Immature natural killer cell (primary cell): ENCODE measurements at regions not wholly inside any gene's neighbourhood (a gene's known extent, or its start where the extent isn't known, plus 50 kb on each side); places are given as distances from the start of the nearest gene placed in this dataset.

Experiments used
- DNase-seq, 3 donors: peaks; one replicate each; pipeline ENCODE4 v3.0.0; 2022; ENCODE audit warnings: mixed read lengths in 1 of 3
- H3K27ac Mint-ChIP-seq, 6 donors: one replicate each; pipeline ENCODE4 v1.8.0; 2020; ENCODE audit warnings: mixed read lengths in 6 of 6, mild to moderate bottlenecking in 5 of 6, inconsistent platforms in 4 of 6, moderate library complexity in 3 of 6
- H3K27me3 Mint-ChIP-seq, 3 donors: one replicate each; pipeline ENCODE4 v1.8.0; 2020 to 2021; ENCODE audit warnings: low read depth in 3 of 3, mild to moderate bottlenecking in 3 of 3, mixed read lengths in 3 of 3, moderate library complexity in 3 of 3, inconsistent platforms in 1 of 3
- H3K36me3 Mint-ChIP-seq, 3 donors: one replicate each; pipeline ENCODE4 v1.8.0; 2020; ENCODE audit warnings: mixed read lengths in 3 of 3, inconsistent platforms in 2 of 3, mild to moderate bottlenecking in 2 of 3
- H3K4me1 Mint-ChIP-seq, 2 donors: one replicate each; pipeline ENCODE4 v1.8.0; 2020; ENCODE audit warnings: inconsistent platforms in 2 of 2, mild to moderate bottlenecking in 2 of 2, mixed read lengths in 2 of 2, moderate library complexity in 1 of 2
- H3K4me3 Mint-ChIP-seq, 5 donors: one replicate each; pipeline ENCODE4 v1.8.0; 2020; ENCODE audit warnings: mild to moderate bottlenecking in 5 of 5, mixed read lengths in 5 of 5, inconsistent platforms in 3 of 5, moderate library complexity in 3 of 5
- H3K9me3 Mint-ChIP-seq, 6 donors: one replicate each; pipeline ENCODE4 v1.8.0; 2020; ENCODE audit warnings: mild to moderate bottlenecking in 6 of 6, mixed read lengths in 6 of 6, inconsistent platforms in 4 of 6, moderate library complexity in 3 of 6

GRCh38 chr3:176740906-176741663 is 456.2 kb downstream of the TBL1XR1 start:
- H3K4me1 Mint-ChIP-seq, result no peaks in the 10 kb centered on the region
- no peak for DNase-seq
- H3K36me3 Mint-ChIP-seq, result no peaks in the 10 kb centered on the region
- H3K9me3 Mint-ChIP-seq, result peaks cover 0 to 3% (median 0%) of the 10 kb centered on the region in 6 donors
- no peak overlapping the region for H3K4me3 Mint-ChIP-seq
- no peak overlapping the region for H3K27ac Mint-ChIP-seq
- peaks cover 0 to 1% (median 0%) of the 10 kb centered on the region in 3 donors for H3K27me3 Mint-ChIP-seq

DNA sequence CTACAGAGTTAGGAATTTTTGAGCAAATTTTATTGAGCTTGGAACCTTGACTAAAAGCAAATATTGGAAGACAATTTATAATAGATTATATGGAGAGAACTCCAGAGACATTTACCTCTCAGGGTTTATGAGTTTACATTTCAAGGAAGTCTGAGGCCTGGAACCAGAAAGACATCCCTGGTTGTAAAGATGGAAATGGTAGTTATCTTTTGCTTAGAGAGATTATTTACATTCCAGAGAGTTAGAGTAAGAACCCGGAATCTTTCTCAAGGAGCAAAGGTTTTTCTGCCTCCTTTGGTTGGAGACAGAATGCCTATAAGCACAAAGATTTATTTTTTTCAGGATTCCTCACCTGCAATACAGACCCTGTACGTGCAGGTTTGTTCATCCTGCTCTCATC is 458.1 kb downstream of the TBL1XR1 start:
- Mint-ChIP-seq H3K4me3 (no peak overlapping the region), H3K27me3 (peaks cover 0 to 1% (median 0%) of the 10 kb centered on the region in 3 donors), H3K9me3 (peaks cover 0 to 4% (median 1%) of the 10 kb centered on the region in 6 donors), H3K4me1 (no peaks in the 10 kb centered on the region), H3K36me3 (no peaks in the 10 kb centered on the region), H3K27ac (no peak overlapping the region)
- no peak for DNase-seq

DNA sequence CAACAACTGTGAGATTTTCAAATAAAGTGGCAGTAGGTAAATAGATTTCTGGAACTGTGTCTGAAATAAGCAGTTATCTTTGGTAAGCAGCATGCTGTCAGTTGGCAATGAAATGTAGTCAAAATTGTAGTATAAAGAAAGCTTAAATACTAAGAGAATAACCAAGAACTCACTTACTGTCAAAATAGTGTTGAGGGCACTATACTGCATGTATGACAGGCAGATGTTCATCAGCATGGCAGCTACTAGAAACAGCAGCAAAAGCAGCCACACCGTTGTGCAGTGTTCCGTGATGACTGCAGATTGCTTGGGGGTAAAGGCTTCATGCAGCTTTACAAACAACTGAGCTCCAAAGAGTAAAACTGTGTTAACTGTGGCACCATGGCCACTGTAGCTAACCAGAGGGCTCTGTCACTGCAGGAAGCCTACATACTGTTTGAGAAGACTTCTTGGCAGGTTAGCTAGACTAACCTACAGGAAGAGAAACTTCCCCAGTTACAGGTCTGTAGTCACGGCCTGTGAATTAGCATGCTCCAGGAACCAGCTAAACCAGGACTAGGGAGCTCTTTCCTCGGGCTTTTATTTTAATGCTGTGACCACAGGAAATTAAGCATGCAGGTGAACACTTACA is 459.7 kb downstream of the TBL1XR1 start:
- DNase-seq, result no peak
- Mint-ChIP-seq H3K4me1 (no peaks in the 10 kb centered on the region), H3K27ac (no peak overlapping the region), H3K36me3 (no peaks in the 10 kb centered on the region), H3K9me3 (peaks cover 0 to 4% (median 1%) of the 10 kb centered on the region in 6 donors), H3K4me3 (no peak overlapping the region), H3K27me3 (no peaks in the 10 kb centered on the region)

GRCh38 chr3:176734146-176734545 is 463.1 kb downstream of the TBL1XR1 start:
- H3K27me3 Mint-ChIP-seq, result no peaks in the 10 kb centered on the region
- no peak overlapping the region for H3K27ac Mint-ChIP-seq
- no peak overlapping the region for H3K4me3 Mint-ChIP-seq
- peaks cover 0 to 12% (median 3%) of the 10 kb centered on the region in 6 donors for H3K9me3 Mint-ChIP-seq
- H3K4me1 Mint-ChIP-seq, result no peaks in the 10 kb centered on the region
- H3K36me3 Mint-ChIP-seq, result no peaks in the 10 kb centered on the region
- no peak for DNase-seq

DNA sequence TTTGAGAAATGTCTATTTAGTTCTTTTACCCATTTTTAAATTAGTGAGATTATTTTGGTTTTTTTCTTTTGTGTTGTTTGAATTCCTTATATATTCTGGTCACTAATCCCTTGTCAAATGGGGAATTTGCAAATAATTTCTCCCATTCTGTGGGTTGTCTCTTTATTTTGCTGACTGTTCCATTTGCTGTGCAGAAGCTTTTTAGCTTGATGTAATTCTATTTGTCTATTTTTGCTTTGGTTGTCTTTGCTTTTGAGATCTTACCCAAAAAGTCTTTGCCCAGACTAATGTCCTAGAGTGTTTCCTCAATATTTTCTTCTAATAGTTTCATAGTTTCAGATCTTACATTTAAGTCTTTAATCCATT is 472.9 kb downstream of the TBL1XR1 start:
- no peak overlapping the region for H3K27ac Mint-ChIP-seq
- H3K36me3 Mint-ChIP-seq, result no peaks in the 10 kb centered on the region
- no peaks in the 10 kb centered on the region for H3K4me1 Mint-ChIP-seq
- DNase-seq, result no peak
- H3K27me3 Mint-ChIP-seq, result no peaks in the 10 kb centered on the region
- no peak overlapping the region for H3K4me3 Mint-ChIP-seq
- peaks cover 0 to 16% (median 2%) of the 10 kb centered on the region in 6 donors for H3K9me3 Mint-ChIP-seq

- Mint-ChIP-seq H3K27me3 (no peaks in the 10 kb centered on the region), H3K4me3 (no peak overlapping the region)
Observed at GRCh38 chr3:176723758-176724393, 473.4 kb downstream of the TBL1XR1 start.

DNA sequence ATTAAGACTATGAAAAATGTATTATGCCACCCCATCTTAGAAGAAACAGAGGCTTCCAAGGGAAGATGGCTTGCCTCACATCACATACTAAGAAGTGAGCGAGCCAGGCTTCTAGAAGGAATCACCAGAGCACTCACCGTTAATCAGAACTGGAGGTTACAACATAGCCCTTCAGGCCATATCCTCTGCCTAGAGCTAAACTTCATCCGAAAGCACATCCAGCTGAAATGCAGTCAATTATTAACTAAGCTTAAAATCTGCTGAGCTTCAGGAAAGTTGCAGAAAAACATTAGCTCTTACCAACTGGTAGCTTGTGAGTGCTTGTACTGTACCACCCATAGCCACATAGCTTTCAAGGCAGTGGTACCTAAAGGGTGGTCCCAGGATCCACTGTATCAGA is 483.2 kb downstream of the TBL1XR1 start:
- peaks cover 0 to 10% (median 0%) of the 10 kb centered on the region in 6 donors for H3K9me3 Mint-ChIP-seq
- H3K36me3 Mint-ChIP-seq, result no peaks in the 10 kb centered on the region
- no peak for DNase-seq
- no peaks in the 10 kb centered on the region for H3K27me3 Mint-ChIP-seq
- no peaks in the 10 kb centered on the region for H3K4me1 Mint-ChIP-seq
- no peak overlapping the region for H3K4me3 Mint-ChIP-seq
- H3K27ac Mint-ChIP-seq, result no peak overlapping the region

More at GRCh38 chr3:176723758-176724393, 473.4 kb downstream of the TBL1XR1 start:
- H3K9me3 Mint-ChIP-seq, result peaks cover 0 to 16% (median 2%) of the 10 kb centered on the region in 6 donors
- no peak overlapping the region for H3K27ac Mint-ChIP-seq
- no peak for DNase-seq
- H3K4me1 Mint-ChIP-seq, result no peaks in the 10 kb centered on the region
- H3K36me3 Mint-ChIP-seq, result no peaks in the 10 kb centered on the region

DNA sequence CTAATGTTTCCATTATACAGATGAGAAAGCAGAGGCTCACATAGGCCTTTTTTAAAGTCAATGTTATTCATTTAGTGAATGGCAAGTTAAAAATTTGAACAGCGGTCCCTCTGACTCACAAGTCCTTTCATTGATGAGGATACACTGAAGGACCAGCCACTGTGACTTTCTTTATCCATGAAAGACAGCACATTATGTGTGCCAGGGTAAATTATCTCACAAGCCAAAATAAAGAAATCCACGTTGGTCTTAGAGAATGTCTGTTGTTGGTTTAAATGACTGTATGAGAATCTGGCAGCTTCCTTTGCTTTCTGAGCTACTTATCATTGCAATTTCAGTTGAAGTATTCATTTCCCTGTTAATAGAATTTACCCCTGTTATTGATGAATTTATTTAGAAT is 485.1 kb downstream of the TBL1XR1 start:
- H3K27me3 Mint-ChIP-seq, result no peaks in the 10 kb centered on the region
- no peaks in the 10 kb centered on the region for H3K36me3 Mint-ChIP-seq
- H3K27ac Mint-ChIP-seq, result no peak overlapping the region

GRCh38 chr3:176699288-176699687 is 498.0 kb downstream of the TBL1XR1 start:
- Mint-ChIP-seq H3K9me3 (peaks cover 0 to 18% (median 7%) of the 10 kb centered on the region in 6 donors), H3K4me1 (no peaks in the 10 kb centered on the region), H3K36me3 (no peaks in the 10 kb centered on the region), H3K27ac (no peak overlapping the region), H3K4me3 (no peak overlapping the region), H3K27me3 (peaks cover 0 to 2% (median 2%) of the 10 kb centered on the region in 3 donors)
- DNase-seq, result no peak

More for the DNA sequence above, 485.1 kb downstream of the TBL1XR1 start:
- Mint-ChIP-seq H3K4me1 (no peaks in the 10 kb centered on the region), H3K9me3 (peaks cover 0 to 15% (median 3%) of the 10 kb centered on the region in 6 donors), H3K4me3 (no peak overlapping the region)
- no peak for DNase-seq

- Mint-ChIP-seq H3K27ac (no peak overlapping the region), H3K4me3 (no peak overlapping the region), H3K27me3 (peaks cover 0 to 2% (median 0%) of the 10 kb centered on the region in 3 donors), H3K9me3 (peaks cover 0 to 9% (median 1%) of the 10 kb centered on the region in 6 donors), H3K36me3 (no peaks in the 10 kb centered on the region), H3K4me1 (no peaks in the 10 kb centered on the region)
- DNase-seq, result no peak
Observed at GRCh38 chr3:176697284-176697889, 499.9 kb downstream of the TBL1XR1 start.

- no peaks in the 10 kb centered on the region for H3K4me1 Mint-ChIP-seq
- H3K36me3 Mint-ChIP-seq, result no peaks in the 10 kb centered on the region
- H3K27ac Mint-ChIP-seq, result no peak overlapping the region
- H3K4me3 Mint-ChIP-seq, result no peak overlapping the region
- peaks cover 0 to 9% (median 1%) of the 10 kb centered on the region in 6 donors for H3K9me3 Mint-ChIP-seq
- DNase-seq, result no peak
- H3K27me3 Mint-ChIP-seq, result peaks cover 0 to 2% (median 0%) of the 10 kb centered on the region in 3 donors
Observed at GRCh38 chr3:176696816-176697215, 500.5 kb downstream of the TBL1XR1 start.

DNA sequence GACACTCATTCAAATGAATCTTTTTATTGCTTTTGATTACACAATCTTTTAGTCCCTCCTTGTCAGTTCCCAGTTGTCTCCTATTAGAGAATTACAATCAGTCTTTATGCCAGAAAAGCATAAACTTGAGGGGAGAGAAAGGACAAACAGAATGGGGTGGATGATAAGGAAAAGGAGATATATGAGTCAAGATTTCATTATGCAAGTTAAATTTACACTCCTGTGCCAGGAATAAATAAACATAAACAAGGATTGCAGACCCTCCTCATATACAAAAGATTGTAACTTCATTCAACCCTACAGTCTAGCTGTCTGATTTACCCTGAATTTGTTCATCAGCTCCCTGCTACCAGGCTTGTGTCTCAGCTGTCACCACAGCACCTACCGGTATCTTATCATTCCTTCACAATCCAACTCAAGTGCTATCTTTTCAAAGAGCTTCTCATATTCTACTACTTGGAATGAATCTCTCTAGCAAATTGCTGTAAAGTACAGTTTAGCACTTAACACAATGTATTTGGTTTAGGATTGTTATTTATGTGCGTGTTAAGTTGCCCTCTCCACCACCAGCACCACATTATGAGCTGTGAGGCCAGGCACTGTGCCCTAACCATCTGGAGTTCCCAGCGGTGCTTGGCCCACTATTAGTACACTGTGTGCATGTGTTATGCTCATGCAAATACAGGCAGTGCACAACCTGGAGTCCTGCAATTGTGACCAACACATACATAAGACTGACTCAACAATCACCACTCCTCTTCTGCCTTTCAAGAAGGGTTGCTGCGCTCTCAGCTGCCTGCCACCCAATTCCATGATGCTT is 504.1 kb downstream of the TBL1XR1 start:
- Mint-ChIP-seq H3K9me3 (peaks cover 0 to 10% (median 0%) of the 10 kb centered on the region in 6 donors), H3K36me3 (no peaks in the 10 kb centered on the region)

More for the DNA sequence above, 504.1 kb downstream of the TBL1XR1 start:
- no peak overlapping the region for H3K27ac Mint-ChIP-seq
- H3K4me3 Mint-ChIP-seq, result no peak overlapping the region
- peaks cover 0 to 2% (median 0%) of the 10 kb centered on the region in 3 donors for H3K27me3 Mint-ChIP-seq
- H3K4me1 Mint-ChIP-seq, result no peaks in the 10 kb centered on the region
- no peak for DNase-seq
